Nephron progenitor cell (in vitro differentiated cells): ENCODE measurements at regions not wholly inside any gene's neighbourhood (a gene's known extent, or its start where the extent isn't known, plus 50 kb on each side); places are given as distances from the start of the nearest gene placed in this dataset.

Source experiments
- DNase-seq: peaks from one replicate; pipeline ENCODE4 v3.0.0; 2021
- H3K27ac Mint-ChIP-seq: 2 replicates; pipeline ENCODE4 v1.8.0; 2021; ENCODE audit warnings: mild to moderate bottlenecking, moderate library complexity, mixed read lengths
- H3K27me3 Mint-ChIP-seq: 2 replicates; pipeline ENCODE4 v1.8.0; 2021; ENCODE audit warnings: mild to moderate bottlenecking, low read depth, mixed read lengths; ENCODE audit not compliant: poor library complexity
- H3K36me3 Mint-ChIP-seq: 2 replicates; pipeline ENCODE4 v1.8.0; 2021; ENCODE audit warnings: low read depth, mixed read lengths
- H3K4me1 Mint-ChIP-seq: 2 replicates; pipeline ENCODE4 v1.8.0; 2021; ENCODE audit warnings: mixed read lengths
- H3K4me3 Mint-ChIP-seq: 2 replicates; pipeline ENCODE4 v1.8.0; 2021; ENCODE audit warnings: mild to moderate bottlenecking, moderate library complexity, mixed read lengths
- H3K9me3 Mint-ChIP-seq: 2 replicates; pipeline ENCODE4 v1.8.0; 2021; ENCODE audit warnings: mild to moderate bottlenecking, moderate library complexity, mixed read lengths
- TF ChIP-seq, protein P1 (sequence below): fragments of 200-600 bp; sonication (generic); IDR thresholded peaks from 2 replicates; pipeline ENCODE4 v1.5.0; 2021; ENCODE audit warnings: antibody characterized with exemption

DNA sequence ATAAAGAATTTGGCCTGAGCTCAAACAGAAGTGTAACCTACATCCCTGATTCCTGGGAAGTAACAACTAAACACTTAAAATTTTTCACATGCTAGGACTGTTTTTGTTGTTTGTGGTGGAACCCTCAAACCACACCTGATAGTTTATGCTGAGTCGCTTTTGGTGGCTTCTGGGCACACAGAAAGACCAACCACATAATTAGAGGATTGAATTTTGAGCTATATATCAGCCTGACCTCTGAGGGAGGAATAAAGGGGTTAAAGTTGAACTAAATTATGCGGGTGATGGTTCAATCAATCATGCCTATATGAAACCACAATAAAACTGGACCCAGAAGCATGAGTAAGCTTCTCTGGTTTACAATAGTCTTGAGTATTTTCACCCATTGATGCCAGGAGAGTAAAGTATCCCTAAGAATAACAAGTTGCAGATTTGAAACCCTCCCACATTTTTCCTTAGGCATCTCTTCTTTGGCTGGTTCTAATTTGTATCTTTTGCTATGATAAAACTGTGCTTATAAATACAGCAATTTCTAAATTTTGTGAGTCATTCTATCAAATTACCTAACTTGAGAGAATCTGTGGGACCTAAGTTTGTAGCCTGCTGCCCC lies 1304.5 kb upstream of the GBE1 start:
- Mint-ChIP-seq H3K36me3 (no peaks in the 10 kb centered on the region), H3K4me3 (no peak overlapping the region), H3K27me3 (no peaks in the 10 kb centered on the region), H3K9me3 (peaks cover 16% of the 10 kb centered on the region), H3K27ac (no peak overlapping the region), H3K4me1 (no peaks in the 10 kb centered on the region)
- TF ChIP-seq, protein P1, sequence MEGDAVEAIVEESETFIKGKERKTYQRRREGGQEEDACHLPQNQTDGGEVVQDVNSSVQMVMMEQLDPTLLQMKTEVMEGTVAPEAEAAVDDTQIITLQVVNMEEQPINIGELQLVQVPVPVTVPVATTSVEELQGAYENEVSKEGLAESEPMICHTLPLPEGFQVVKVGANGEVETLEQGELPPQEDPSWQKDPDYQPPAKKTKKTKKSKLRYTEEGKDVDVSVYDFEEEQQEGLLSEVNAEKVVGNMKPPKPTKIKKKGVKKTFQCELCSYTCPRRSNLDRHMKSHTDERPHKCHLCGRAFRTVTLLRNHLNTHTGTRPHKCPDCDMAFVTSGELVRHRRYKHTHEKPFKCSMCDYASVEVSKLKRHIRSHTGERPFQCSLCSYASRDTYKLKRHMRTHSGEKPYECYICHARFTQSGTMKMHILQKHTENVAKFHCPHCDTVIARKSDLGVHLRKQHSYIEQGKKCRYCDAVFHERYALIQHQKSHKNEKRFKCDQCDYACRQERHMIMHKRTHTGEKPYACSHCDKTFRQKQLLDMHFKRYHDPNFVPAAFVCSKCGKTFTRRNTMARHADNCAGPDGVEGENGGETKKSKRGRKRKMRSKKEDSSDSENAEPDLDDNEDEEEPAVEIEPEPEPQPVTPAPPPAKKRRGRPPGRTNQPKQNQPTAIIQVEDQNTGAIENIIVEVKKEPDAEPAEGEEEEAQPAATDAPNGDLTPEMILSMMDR, result no peak
- DNase-seq, result no peak

DNA sequence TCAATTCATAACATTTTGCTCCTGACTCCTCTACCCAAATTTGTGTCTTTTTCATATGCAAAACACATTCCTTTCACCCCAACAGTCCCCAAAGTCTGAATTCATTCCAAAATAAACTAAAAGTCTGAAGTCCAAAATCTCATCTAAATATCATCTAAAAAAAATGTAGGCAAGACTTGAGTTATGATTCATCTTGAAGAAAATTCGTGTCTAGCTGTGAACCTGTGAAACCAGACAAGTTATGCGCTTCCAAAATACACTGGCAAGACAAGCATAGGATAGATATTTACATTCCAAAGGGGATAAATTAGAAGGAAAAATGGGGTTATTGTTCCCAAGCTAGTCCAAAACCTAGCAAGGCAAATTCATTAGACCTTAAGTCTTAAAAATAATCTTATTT lies 1302.0 kb upstream of the GBE1 start:
- no peak overlapping the region for H3K4me3 Mint-ChIP-seq
- H3K9me3 Mint-ChIP-seq, result peaks cover 29% of the 10 kb centered on the region
- H3K4me1 Mint-ChIP-seq, result no peaks in the 10 kb centered on the region
- H3K27ac Mint-ChIP-seq, result no peak overlapping the region
- no peaks in the 10 kb centered on the region for H3K36me3 Mint-ChIP-seq
- TF ChIP-seq, protein P1, result no peak
- H3K27me3 Mint-ChIP-seq, result no peaks in the 10 kb centered on the region
- no peak for DNase-seq

DNA sequence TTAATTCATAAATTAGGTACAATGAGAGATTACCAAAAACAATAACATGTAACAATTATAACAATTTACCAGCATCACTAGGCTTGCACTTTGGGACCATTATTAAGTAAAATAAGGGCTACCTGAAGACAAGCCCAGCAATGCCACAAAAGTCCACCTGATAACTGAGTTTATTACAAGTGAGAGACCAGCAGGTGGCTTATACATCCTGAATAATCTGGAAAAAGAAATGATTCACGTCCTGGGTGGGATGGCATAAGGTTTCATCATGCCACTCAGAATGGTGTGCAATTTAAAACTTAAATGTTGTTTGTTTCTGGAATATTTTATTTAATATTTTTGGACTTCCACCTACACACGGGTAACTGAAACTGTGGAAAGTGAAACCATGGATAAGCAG lies 1287.1 kb upstream of the GBE1 start:
- TF ChIP-seq, protein P1, result no peak
- DNase-seq, result no peak
- H3K4me1 Mint-ChIP-seq, result no peaks in the 10 kb centered on the region
- no peaks in the 10 kb centered on the region for H3K27me3 Mint-ChIP-seq
- no peak overlapping the region for H3K4me3 Mint-ChIP-seq
- no peak overlapping the region for H3K27ac Mint-ChIP-seq
- H3K36me3 Mint-ChIP-seq, result no peaks in the 10 kb centered on the region
- H3K9me3 Mint-ChIP-seq, result no peaks in the 10 kb centered on the region

DNA sequence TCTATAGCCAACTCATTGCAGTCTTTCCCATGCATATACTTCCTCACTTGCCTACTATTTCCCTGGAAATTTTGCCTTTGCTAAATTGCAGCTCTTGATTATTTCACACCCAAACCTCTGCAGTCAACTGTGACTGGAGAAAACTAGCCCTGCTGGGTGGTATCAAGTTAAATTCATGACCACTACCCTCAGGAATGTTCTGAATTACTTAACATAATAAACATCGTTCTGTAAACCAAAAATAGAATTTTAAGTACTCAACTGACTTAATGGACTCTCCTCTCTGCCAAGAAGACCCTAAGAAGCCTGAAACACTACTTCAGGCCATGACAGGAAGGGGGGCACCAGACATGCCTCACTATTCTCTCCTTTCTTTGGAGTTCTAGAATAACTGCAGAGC lies 1278.0 kb upstream of the GBE1 start:
- Mint-ChIP-seq H3K36me3 (no peaks in the 10 kb centered on the region), H3K27me3 (no peaks in the 10 kb centered on the region), H3K9me3 (peaks cover 4% of the 10 kb centered on the region), H3K4me1 (no peaks in the 10 kb centered on the region), H3K4me3 (no peak overlapping the region), H3K27ac (no peak overlapping the region)
- no peak for DNase-seq
- TF ChIP-seq, protein P1, result no peak

DNA sequence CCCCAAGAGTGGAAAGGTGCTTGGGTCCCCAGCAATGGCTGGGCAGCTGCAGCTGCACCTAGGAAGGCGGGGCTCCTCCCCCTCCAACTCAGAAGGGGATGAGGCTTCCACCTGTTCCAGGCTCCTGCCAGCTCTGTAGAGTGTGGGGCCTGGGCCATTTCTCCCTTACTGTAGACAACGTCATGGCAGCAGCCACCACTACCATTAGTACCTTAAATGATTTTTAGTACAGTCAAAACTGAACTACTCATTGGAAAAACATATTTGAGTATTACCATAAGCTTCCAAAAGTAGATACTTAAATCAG lies 1274.2 kb upstream of the GBE1 start:
- DNase-seq, result no peak
- H3K9me3 Mint-ChIP-seq, result peaks cover 4% of the 10 kb centered on the region
- no peak overlapping the region for H3K27ac Mint-ChIP-seq
- H3K27me3 Mint-ChIP-seq, result no peaks in the 10 kb centered on the region
- TF ChIP-seq, protein P1, result no peak
- H3K4me3 Mint-ChIP-seq, result no peak overlapping the region
- H3K36me3 Mint-ChIP-seq, result no peaks in the 10 kb centered on the region
- no peaks in the 10 kb centered on the region for H3K4me1 Mint-ChIP-seq

DNA sequence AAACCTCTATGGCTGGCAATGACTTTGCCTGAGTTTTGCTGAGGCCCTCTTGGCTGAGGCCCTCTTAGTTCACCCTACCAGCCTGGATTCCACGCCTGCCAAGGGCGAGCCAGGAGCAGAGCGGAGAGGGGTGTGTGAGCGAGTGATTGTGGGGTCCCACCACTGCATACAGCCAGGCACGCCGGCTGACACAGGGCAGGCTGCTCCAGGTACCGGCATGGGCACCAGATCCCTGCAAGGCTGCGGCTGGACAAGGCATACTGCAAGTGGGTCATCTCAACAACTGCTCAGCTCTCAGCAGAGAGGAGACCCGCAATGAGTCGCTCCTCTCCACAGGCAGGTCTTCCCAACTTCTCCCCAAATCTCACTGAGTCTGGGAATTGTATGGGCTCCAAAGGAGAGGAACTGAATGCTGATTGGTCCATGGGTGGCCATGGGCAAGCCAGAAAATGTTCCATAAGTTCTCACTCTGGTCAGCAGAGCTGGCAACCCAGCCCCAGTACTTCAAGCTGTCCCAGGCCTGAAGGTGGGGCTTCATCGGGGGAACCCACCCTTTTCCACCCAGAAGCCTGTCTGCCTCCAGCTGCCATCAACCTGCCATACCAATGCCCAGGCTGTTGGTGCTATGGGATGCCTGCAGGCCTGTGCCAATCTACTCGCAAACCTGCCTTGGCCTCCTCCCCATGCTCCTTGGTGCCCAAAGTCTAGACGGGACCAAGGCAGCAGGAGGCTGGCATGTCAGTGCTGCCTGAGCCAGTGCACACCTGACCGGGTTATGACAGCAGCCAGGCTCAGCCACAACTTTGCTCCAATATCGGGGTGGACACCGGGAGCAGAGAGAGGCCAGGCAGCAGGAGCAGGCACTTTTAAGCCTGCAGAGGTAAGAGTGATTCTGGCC lies 1273.6 kb upstream of the GBE1 start:
- Mint-ChIP-seq H3K4me3 (no peak overlapping the region), H3K27ac (no peak overlapping the region), H3K4me1 (no peaks in the 10 kb centered on the region), H3K27me3 (no peaks in the 10 kb centered on the region), H3K36me3 (no peaks in the 10 kb centered on the region), H3K9me3 (peaks cover 4% of the 10 kb centered on the region)
- TF ChIP-seq, protein P1, result no peak
- DNase-seq, result no peak
